Kidney epithelial cell (primary cell): ENCODE measurements at regions not wholly inside any gene's neighbourhood (a gene's known extent, or its start where the extent isn't known, plus 50 kb on each side); places are given as distances from the start of the nearest gene placed in this dataset.

ENCODE experiments used
- DNase-seq: peaks from one replicate; pipeline ENCODE4 v3.0.0-alpha.2; 2010; ENCODE audit warnings: low read depth
- H3K27me3 ChIP-seq: 2 replicates; pipeline ENCODE4 v1.6.0; 2011; ENCODE audit warnings: low read length; ENCODE audit not compliant: control insufficient read depth, insufficient read depth
- H3K36me3 ChIP-seq: 2 replicates; pipeline ENCODE4 v1.5.1; 2011; ENCODE audit warnings: low read length; ENCODE audit not compliant: control insufficient read depth, insufficient read depth
- H3K4me3 ChIP-seq: 2 replicates; pipeline ENCODE4 v1.5.1; 2011; ENCODE audit warnings: low read depth, mild to moderate bottlenecking, control low read depth, low read length
- CTCF ChIP-seq: IDR thresholded peaks from 2 replicates; pipeline ENCODE4 v1.5.1; 2011; ENCODE audit warnings: mild to moderate bottlenecking, moderate library complexity, low read length, control low read depth, inconsistent platforms; ENCODE audit not compliant: insufficient read depth, poor library complexity, severe bottlenecking

DNA sequence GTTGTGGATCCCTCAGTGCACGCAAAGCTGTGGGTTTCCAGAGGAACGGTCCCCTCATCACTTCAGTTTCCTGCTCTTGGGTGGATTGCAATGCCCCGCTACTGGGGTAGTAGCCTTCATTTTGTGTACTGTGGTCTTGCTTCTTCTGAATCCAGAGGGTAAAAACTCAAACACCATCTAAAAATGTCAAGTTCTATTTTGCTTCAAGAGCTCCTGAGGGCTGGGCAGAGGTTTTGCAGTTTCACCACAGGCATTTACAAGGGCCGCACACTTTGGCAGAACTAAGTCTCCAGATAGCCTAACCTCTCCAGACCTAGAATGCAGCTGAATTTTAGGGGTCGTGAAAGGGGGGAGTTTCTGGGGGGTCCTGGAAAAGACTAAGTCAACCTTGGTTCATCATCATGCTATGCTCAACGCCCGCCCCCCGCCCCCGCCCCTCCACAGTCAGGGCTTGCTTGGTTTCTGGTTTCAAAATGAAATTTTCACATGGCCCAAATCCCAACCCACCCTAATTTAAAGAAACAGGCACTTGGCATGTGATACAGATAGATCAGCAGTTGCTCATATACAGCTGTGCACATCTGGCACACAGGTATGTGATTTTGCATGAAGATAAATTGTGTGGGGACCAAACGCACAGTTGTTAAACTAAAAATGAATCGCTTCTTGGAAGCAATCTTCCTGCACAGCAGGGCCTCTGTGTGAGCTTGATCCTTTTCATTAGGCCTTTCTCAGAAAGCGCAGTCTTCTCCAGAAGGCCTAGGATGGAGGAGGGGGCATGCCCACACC is 329.6 kb downstream of the OSR1 start:
- Histone ChIP-seq H3K36me3 (no peaks in the 10 kb centered on the region), H3K27me3 (no peaks in the 10 kb centered on the region), H3K4me3 (no peak overlapping the region)
- no peak for TF ChIP-seq CTCF
- DNase-seq = no peak

DNA sequence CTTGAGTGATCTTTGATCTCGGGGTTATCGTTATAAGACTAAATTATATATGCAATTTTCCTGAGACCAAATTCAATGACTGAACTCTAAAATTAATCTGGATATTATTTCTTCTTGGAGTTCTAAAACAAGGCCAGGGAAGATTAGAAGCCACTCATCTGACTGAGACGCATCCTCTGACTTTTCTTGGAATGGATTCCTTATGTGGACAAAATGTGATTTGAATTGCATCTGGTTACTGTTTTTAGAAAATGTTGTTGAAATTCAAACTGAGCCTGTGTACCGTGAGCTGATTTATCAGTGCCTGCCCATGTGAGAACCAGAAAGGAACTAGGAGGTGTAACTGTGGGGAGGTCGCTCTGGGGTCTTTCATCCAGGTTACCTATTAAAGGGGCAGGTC is 330.8 kb downstream of the OSR1 start:
- DNase-seq = no peak
- TF ChIP-seq CTCF = no peak
- Histone ChIP-seq H3K27me3 (no peaks in the 10 kb centered on the region), H3K36me3 (no peaks in the 10 kb centered on the region), H3K4me3 (no peak overlapping the region)

GRCh38 chr2:19026261-19026660 is 332.2 kb downstream of the OSR1 start:
- TF ChIP-seq CTCF = no peak
- Histone ChIP-seq H3K36me3 (no peaks in the 10 kb centered on the region), H3K27me3 (no peaks in the 10 kb centered on the region), H3K4me3 (no peak overlapping the region)
- DNase-seq = no peak

- Histone ChIP-seq H3K36me3 (no peaks in the 10 kb centered on the region), H3K27me3 (no peaks in the 10 kb centered on the region), H3K4me3 (no peak overlapping the region)
- DNase-seq = no peak
- no peak for TF ChIP-seq CTCF
These were observed 336.1 kb downstream of the OSR1 start for GRCh38 chr2:19022334-19022733.

DNA sequence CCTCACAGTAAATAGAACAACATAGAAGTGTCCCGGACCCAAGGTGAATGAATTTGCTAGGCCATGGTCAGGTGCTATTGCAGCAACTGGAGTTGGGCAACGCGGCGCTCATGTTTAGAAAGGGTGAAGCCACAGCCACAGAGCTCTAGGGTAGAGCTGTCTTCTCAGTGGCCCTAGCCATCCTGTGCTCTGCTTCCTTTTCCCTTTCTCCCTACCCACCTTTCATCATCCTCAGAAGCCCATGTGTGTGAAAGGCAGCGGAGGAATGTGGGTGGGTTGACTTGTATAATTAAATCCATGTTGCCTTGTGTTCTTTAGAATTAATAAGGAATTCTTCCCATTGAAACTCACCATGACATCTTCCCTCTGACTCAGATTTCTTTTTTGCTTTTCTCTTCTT is 336.7 kb downstream of the OSR1 start:
- DNase-seq = no peak
- H3K36me3 ChIP-seq = no peaks in the 10 kb centered on the region
- no peak overlapping the region for H3K4me3 ChIP-seq
- no peak for TF ChIP-seq CTCF
- H3K27me3 ChIP-seq = no peaks in the 10 kb centered on the region

DNA sequence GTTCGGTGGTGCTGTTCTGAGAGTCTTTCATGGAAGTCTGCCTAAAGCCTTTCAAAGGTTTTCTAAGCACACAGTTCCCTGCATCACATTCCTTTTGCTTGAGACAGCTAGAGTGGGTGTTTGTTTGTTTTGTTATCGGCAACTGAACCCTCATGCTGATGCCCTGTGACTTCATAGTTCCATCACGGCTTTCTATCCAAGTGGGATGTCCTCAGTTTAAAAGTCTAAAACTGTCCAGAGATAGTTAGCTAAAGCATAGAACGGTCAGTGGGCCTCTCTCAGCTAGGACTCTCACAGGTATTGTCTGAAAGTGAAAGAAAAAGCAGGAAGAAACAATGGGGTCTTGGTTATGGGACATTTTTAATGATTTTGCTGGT is 337.3 kb downstream of the OSR1 start:
- no peak overlapping the region for H3K4me3 ChIP-seq
- H3K27me3 ChIP-seq = no peaks in the 10 kb centered on the region
- TF ChIP-seq CTCF = no peak
- DNase-seq = peak; percentile 39
- H3K36me3 ChIP-seq = no peaks in the 10 kb centered on the region
